ENCODE measurements at regions not wholly inside any gene's neighbourhood (a gene's known extent, or its start where the extent isn't known, plus 50 kb on each side); places are given as distances from the start of the nearest gene placed in this dataset.

- no peak for TF ChIP-seq CTCF (IDR thresholded peaks at IDR 0.05)
- TF ChIP-seq EZH2 (IDR thresholded peaks at IDR 0.05; ENCODE audit: borderline replicate concordance, insufficient read depth, low read depth, low read length, poor library complexity, severe bottlenecking): no peak
These were observed 50.7 kb upstream of the ENPP4 start for GRCh38 chr6:46079061-46079460.
